HT-29 (cell line): ENCODE measurements at regions not wholly inside any gene's neighbourhood (a gene's known extent, or its start where the extent isn't known, plus 50 kb on each side); places are given as distances from the start of the nearest gene placed in this dataset.
"Not testable (repeated sequence)": the region's sequence is repeated elsewhere in the genome, so short reads cannot be mapped to it uniquely, and the experiment has no call there.

Experiments used
- DNase-seq: peaks from one replicate; pipeline ENCODE4 v3.0.0-alpha.2; 2015; ENCODE audit warnings: low spot score

GRCh38 chr4:78660559-78660958 lies 109.0 kb downstream of the ANXA3 start:
- DNase-seq: no peak

- DNase-seq: no peak
Observed at GRCh38 chr4:78661086-78661690, 109.6 kb downstream of the ANXA3 start.

GRCh38 chr4:78661921-78662521 lies 110.5 kb downstream of the ANXA3 start:
- peak; percentile 35 for DNase-seq

GRCh38 chr4:78662658-78663057 lies 111.1 kb downstream of the ANXA3 start:
- DNase-seq: no peak

GRCh38 chr4:78664296-78664695 lies 111.9 kb upstream of the BMP2K start:
- DNase-seq: not testable (repeated sequence)

- no peak for DNase-seq
Observed at GRCh38 chr4:78665216-78665770, 110.9 kb upstream of the BMP2K start.

- DNase-seq: no peak
Observed at GRCh38 chr4:78666830-78667258, 109.3 kb upstream of the BMP2K start.

- DNase-seq: no peak
Observed at GRCh38 chr4:78667325-78667724, 108.8 kb upstream of the BMP2K start.

GRCh38 chr4:78667764-78668163 lies 108.4 kb upstream of the BMP2K start:
- no peak for DNase-seq

- peak; percentile 43 for DNase-seq
Observed at GRCh38 chr4:78669453-78669852, 106.7 kb upstream of the BMP2K start.

- DNase-seq: no peak
Observed at GRCh38 chr4:78671903-78672815, 104.0 kb upstream of the BMP2K start.

- no peak for DNase-seq
Observed at GRCh38 chr4:78673337-78673736, 102.8 kb upstream of the BMP2K start.

- DNase-seq: no peak
Observed at GRCh38 chr4:78675325-78675724, 100.8 kb upstream of the BMP2K start.

- no peak for DNase-seq
Observed at GRCh38 chr4:78682070-78682469, 94.1 kb upstream of the BMP2K start.

GRCh38 chr4:78683352-78683751 lies 92.8 kb upstream of the BMP2K start:
- DNase-seq: no peak

GRCh38 chr4:78684325-78685079 lies 91.6 kb upstream of the BMP2K start:
- DNase-seq: no peak

- no peak for DNase-seq
Observed at GRCh38 chr4:78687818-78688217, 88.3 kb upstream of the BMP2K start.

GRCh38 chr4:78688366-78688765 lies 87.8 kb upstream of the BMP2K start:
- DNase-seq: no peak

- no peak for DNase-seq
Observed at GRCh38 chr4:78689261-78689660, 86.9 kb upstream of the BMP2K start.

- no peak for DNase-seq
Observed at GRCh38 chr4:78689700-78690323, 86.3 kb upstream of the BMP2K start.

- DNase-seq: no peak
Observed at GRCh38 chr4:78691334-78691754, 84.8 kb upstream of the BMP2K start.
